ENCODE measurements at regions not wholly inside any gene's neighbourhood (a gene's known extent, or its start where the extent isn't known, plus 50 kb on each side); places are given as distances from the start of the nearest gene placed in this dataset.
A peak's percentile ranks its signal among the peaks of the same experiment; 100 is the strongest.
"Not testable (repeated sequence)": the region's sequence is repeated elsewhere in the genome, so short reads cannot be mapped to it uniquely, and the experiment has no call there.

- DNase-seq (ENCODE audit: low spot score), result no peak
These were observed 513.2 kb upstream of the ADGRL2 start for GRCh38 chr1:81287411-81288080.

DNA sequence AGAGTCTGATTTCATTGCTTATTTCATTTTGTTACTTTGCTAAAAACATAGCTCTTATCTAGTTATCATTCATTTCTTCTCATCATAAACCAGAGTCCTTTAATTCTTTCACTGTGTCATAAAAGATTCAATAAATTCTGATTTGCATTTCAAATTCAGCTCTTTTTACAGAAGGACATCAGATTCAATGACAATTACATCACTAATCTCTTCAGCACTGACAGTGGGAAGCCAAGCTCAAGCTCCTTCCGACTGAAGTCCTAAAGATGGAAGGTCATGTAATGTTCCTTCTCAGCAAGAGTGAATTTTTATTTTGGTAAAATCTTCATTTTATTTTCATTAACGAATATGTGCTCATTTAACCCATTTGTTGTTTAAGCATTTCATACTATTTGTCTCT lies 530.7 kb upstream of the ADGRL2 start:
- DNase-seq (ENCODE audit: low spot score), result no peak

GRCh38 chr1:81264976-81265375 lies 535.8 kb upstream of the ADGRL2 start:
- DNase-seq (ENCODE audit: low spot score), result no peak

DNA sequence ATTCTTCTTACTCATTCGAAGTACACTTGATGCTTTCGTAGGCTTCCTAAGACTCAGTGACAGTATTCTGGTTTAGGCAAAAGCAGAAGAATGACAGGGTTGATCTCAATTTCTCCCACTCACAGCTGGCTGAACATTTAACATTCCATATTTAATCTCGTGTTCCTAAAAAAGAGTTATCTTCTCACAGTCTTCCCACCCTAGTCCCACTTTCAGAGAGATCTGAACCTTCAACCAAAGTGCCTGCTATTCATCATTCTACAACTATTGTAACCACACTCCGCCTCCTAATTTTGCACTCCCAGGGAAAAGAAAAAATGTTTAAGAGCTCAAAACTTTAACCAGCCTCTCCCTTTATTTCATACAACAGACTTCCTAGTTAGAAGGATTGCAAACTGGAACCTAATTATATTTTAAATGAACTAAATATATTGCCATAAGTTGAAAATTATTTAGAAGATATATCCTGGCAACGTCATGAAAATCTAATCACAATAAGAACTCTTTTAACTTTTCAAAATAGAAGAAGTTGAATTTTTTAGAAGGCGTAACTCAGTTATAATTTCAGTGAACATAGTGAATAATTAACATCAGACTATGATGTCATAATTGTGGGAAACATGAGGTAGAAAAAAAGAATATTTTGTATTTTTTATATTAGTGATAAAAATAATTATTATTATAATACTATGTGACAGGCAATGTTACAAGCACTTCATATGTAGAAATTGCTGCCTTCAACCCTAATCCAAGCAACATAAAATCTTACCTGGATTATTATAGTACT lies 540.9 kb upstream of the ADGRL2 start:
- DNase-seq (ENCODE audit: low spot score), result no peak

DNA sequence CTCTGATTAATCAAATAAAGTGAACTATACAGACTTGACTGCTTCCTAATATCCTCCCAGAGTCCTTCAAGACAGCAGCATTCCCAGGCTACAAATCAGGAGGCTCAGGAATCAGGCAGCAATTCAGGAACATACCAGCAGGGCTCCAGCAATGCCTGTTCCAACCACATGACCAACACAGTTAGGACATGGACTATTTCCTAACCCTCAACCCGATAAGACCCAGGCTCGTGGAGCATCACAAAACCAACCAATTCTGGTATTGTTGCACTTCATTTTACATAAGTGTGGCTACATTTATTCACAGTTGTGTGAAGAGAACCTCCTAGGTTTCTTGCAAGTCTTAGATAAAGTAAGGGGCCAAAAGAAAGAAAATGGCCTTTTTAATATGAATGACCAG lies 546.2 kb upstream of the ADGRL2 start:
- no peak for DNase-seq (ENCODE audit: low spot score)

- no peak for DNase-seq (ENCODE audit: low spot score)
These were observed 546.7 kb upstream of the ADGRL2 start for GRCh38 chr1:81254068-81254467.

DNA sequence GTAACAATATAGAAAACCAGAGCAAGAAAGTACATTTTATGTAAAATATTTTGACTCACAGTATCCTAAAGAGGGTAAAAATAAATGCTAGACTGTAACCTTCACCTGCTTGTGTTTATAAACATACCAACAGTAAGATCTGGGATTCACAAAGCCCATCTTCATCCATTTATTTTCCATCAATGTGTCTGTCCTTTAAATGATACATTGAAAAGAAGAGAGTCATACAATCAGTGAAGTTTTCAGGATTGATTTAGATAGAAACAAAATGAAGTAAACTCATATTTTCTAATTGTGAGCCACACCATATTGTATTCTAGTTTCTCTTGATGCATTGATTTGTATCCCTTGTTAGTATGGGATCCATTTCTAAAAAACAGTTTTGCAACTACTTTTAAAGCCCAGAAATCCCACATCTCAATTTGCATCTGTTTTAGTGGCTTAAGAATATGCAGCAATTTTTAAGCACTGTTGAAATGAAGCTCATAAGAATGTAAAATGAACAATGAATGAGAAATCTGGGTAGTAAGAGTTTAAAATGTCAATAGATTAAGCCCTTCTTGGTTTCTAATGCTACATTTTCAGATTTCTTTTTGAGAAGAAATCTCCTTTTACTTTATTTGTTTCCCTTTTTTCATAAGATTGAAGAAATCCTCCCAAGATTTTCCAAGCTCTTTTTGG lies 548.1 kb upstream of the ADGRL2 start:
- DNase-seq (ENCODE audit: low spot score), result no peak

DNA sequence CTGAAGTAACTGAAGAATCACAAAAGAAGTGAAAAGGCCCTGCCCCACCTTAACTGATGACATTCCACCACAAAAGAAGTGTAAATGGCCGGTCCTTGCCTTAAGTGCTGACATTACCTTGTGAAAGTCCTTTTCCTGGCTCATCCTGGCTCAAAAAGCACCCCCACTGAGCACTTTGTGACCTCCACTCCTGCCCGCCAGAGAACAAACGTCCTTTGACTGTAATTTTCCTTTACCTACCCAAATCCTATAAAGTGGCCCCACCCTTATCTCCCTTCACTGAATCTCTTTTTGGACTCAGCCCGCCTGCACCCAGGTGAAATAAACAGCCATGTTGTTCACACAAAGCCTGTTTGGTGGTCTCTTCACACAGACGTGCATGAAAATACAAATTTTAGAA lies 549.9 kb upstream of the ADGRL2 start:
- DNase-seq (ENCODE audit: low spot score), result not testable (repeated sequence)

DNA sequence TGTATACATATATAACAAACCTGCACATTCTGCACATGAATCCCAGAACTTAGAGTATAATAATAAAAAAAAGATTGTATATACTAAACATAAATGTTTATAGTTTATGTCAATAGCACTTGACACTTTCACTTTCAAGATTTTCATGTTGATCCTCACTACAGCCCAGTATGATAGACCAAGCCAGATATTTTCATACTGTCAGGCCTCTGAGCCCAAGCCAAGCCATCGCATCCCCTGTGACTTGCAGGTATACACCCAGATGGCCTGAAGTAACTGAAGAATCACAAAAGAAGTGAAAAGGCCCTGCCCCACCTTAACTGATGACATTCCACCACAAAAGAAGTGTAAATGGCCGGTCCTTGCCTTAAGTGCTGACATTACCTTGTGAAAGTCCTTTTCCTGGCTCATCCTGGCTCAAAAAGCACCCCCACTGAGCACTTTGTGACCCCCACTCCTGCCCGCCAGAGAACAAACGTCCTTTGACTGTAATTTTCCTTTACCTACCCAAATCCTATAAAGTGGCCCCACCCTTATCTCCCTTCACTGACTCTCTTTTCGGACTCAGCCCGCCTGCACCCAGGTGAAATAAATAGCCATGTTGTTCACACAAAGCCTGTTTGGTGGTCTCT lies 555.5 kb upstream of the ADGRL2 start:
- DNase-seq (ENCODE audit: low spot score), result not testable (repeated sequence)

GRCh38 chr1:81244612-81245011 lies 556.1 kb upstream of the ADGRL2 start:
- DNase-seq (ENCODE audit: low spot score), result not testable (repeated sequence)

DNA sequence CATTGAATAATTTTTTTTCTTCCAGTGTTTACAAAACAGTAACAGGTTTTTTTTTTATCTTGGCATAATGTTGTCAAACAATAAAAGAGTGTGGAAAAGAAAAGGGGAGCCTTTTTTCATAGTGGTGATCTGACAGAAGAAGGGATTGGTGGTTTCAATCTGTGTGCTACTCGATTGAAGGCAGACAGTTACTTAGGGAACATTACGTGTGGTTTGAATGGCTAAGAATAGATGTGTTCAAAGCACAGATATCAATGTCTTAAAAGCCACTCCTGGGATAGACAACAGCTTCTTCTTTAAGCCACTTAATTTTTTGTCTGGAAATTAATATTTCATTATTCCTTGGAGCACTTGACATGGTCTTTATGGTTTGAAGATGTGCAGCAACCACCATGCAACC lies 558.6 kb upstream of the ADGRL2 start:
- DNase-seq (ENCODE audit: low spot score), result no peak

DNA sequence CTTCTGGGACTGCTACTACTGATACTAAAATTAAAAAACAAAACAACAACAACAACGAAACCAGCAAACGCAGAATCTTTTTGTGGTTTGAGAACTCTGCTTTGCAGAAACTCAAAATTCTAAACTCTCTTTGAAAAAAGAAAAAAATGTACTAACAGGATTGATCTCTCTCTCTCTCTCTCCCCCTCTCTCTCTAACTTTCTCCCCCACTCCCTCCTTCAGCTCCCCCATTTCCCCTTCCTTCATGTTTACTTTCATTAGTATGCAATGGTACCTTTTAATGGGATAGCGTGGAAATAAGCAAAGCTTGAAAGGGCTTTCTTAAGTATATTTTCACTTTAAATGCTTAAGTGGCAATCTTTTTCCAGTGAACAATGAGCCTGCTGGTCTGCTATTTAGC lies 562.6 kb upstream of the ADGRL2 start:
- no peak for DNase-seq (ENCODE audit: low spot score)

DNA sequence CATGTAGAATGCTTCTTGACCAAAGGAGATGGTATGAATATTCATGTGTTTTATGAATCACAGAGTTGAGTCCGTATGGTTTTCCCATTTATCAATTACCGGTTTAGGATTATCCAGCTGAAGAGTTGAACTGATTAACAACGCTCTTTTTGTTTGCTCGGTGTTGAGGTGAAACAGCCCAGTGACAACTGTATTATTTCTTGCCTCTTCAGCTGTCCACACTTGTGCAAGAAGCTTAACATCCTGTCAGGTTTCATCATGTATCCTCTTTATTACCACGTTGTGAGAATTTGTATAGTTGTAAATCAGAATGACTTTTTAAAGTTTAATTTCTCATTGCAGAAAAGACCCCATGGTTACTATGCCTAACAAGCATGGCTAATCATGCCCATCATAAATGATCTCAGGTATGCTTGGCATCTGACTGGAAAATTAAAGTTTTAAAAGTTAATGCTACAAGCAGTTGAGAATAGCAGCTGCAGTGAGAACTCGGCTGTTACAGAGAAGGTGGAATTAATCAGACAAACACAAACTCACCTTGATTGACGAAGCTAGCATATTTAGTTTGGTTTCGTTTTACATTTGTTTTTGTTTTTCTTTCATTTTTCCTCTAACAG lies 563.2 kb upstream of the ADGRL2 start:
- peak; percentile 22 for DNase-seq (ENCODE audit: low spot score)

DNA sequence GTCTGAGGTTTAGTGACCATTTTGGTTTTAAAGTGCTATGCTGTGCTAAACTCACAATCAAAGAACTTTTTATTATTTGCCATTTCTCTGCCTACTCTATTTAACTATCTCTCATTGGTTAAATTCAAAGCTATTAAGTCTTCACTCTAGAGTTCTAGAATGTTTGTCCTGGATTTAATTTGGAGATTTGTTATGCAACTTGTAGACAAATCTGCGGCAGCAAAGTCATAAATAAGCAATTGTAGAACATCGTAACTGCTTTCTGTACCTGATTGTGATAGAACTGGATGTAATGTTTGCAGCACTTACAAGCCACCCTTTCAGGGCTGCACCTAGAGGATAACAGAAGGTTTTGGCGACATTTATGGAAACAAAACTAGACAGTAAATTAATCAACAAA lies 566.5 kb upstream of the ADGRL2 start:
- DNase-seq (ENCODE audit: low spot score), result no peak

DNA sequence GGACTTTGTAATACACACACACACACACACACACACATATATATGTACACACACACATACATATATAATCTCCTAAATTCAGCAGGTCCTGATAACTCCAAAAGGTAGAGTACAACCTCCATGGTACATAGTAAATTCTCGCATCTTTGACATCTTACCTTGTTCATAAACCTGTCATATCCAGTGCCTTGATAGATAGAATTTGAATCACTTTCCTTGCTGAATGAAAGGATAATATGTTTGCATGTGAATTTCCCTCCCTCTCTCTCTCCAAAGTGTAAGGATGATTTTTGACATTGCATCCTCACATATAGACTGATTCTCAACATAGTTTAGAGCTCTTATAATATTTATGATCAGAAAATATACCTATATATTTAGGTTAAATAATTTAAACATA lies 567.1 kb upstream of the ADGRL2 start:
- no peak for DNase-seq (ENCODE audit: low spot score)

DNA sequence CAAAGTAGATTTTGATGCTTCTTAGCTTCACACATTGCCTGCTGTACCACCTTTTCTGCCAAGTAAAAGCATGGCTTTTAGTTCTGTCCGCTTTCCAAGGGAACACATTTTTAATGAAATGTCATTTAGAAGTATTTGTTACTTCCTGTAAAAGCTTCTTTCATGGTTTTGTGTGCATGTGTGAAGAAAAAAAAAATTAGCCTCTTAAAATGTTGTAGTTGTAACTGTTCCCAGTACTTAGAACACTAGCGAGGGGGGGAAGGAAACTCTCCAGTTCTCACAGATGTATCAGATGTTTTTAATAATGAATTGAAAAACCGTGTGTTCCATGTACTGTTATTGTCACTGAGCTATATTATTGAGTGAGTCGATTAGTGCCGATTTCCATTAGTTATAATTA lies 568.3 kb upstream of the ADGRL2 start:
- no peak for DNase-seq (ENCODE audit: low spot score)

DNA sequence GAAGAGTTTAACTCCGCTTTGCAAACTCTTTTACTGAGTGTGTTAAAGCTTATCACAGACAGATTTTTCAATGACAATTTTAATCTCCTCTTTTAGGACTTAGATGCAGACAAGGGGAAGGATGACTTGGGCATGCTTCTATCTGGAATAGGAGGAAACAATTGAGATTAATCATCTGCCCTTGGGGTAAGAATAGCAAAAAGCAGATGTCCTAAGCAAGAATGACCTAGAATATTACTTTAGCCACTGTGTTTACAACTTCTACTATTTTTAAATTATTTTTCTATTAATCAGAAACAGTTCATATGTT lies 569.0 kb upstream of the ADGRL2 start:
- DNase-seq (ENCODE audit: low spot score), result no peak

GRCh38 chr1:81230983-81231728 lies 569.6 kb upstream of the ADGRL2 start:
- DNase-seq (ENCODE audit: low spot score), result peak; percentile 34

DNA sequence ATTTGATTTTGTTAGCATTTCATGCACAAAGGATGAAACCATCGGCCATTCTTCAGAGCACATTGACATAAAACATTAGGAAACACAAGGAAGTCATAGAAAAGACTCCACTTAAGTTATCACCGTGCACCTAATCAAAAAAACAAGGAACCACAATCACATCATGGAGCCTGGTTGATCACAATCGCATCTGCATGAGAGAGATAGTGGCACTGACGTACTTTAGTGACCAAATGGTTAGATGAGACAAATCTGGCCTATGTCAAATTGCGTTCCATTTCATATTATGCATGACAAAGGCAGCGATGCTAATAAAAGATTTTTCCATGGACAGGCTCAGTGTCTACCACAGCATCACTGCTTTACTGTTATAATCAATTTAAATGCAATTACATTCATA lies 571.8 kb upstream of the ADGRL2 start:
- peak; percentile 94 for DNase-seq (ENCODE audit: low spot score)

GRCh38 chr1:81226603-81226928 lies 574.2 kb upstream of the ADGRL2 start:
- no peak for DNase-seq (ENCODE audit: low spot score)

- DNase-seq (ENCODE audit: low spot score), result peak; percentile 45
These were observed 574.7 kb upstream of the ADGRL2 start for GRCh38 chr1:81225789-81226602.

All from SK-N-DZ (cell line).